Kidney (tissue), 13 donors: ENCODE measurements at regions not wholly inside any gene's neighbourhood (a gene's known extent, or its start where the extent isn't known, plus 50 kb on each side); places are given as distances from the start of the nearest gene placed in this dataset.

ENCODE experiments used
- DNase-seq, 5 donors: peaks; one replicate each; pipeline ENCODE4 v3.0.0-alpha.2; 2013 to 2020
- FAIRE-seq: peaks from 2 replicates; lab custom pipeline; 2012; peaks lifted over from hg19 to GRCh38; lab: Jason Lieb, UNC
- H3K27ac ChIP-seq, 2 donors: one replicate each; pipeline ENCODE4 v1.7.0; 2013; ENCODE audit warnings: low read depth in 2 of 2, low read length in 2 of 2, inconsistent platforms in 1 of 2
- H3K27me3 ChIP-seq: one replicate; pipeline ENCODE4 v1.7.1; 2013; ENCODE audit warnings: low read length, inconsistent platforms; ENCODE audit not compliant: control insufficient read depth, insufficient read depth
- H3K36me3 ChIP-seq, 3 donors: one replicate each; pipeline versions ENCODE4 v1.7.0 to v1.7.1; 2013; ENCODE audit warnings: low read length in 3 of 3, control low read depth in 1 of 3, inconsistent platforms in 1 of 3; ENCODE audit not compliant: insufficient read depth in 3 of 3, control insufficient read depth in 2 of 3
- H3K4me1 ChIP-seq, 3 donors: one replicate each; pipeline versions ENCODE4 v1.7.0 to v1.7.1; 2013; ENCODE audit warnings: low read length in 3 of 3, inconsistent platforms in 1 of 3, low read depth in 1 of 3; ENCODE audit not compliant: control insufficient read depth in 2 of 3, insufficient read depth in 2 of 3
- H3K4me3 ChIP-seq, 3 donors: one replicate each; pipeline versions ENCODE4 v1.7.0 to v1.8.1; 2013; ENCODE audit warnings: low read length in 3 of 3, control low read depth in 1 of 3, inconsistent platforms in 1 of 3
- H3K9ac ChIP-seq, 3 donors: one replicate each; pipeline versions ENCODE4 v1.7.0 to v1.7.1; 2013; ENCODE audit warnings: low read length in 3 of 3, control low read depth in 1 of 3, inconsistent platforms in 1 of 3
- H3K9me3 ChIP-seq, 3 donors: one replicate each; pipeline versions ENCODE4 v1.7.0 to v1.7.1; 2013; ENCODE audit warnings: low read length in 3 of 3, control low read depth in 1 of 3, inconsistent platforms in 1 of 3; ENCODE audit not compliant: control insufficient read depth in 2 of 3, insufficient read depth in 1 of 3
- intact Hi-C: fragments of 100-400 bp; cut with DNase I; formaldehyde crosslinking; loops from one replicate; pipeline ENCODE4 v1.11.1; 2022
- TF ChIP-seq, protein P1 (sequence below): IDR thresholded peaks from 3 replicates; pipeline ENCODE4 v1.5.1; 2012; ENCODE audit warnings: mild to moderate bottlenecking, moderate library complexity, borderline replicate concordance; ENCODE audit not compliant: insufficient read depth; ENCODE audit errors: extremely low read depth
- donor health status: control.
- donor health status: control.
- donor health status: control.
- donor health status: control.
- donor health status: control.
- donor health status: DM: yes; HTN: yes; CAD: no.
- donor health status: Normal renal cell carcinoma (clear cell type).

DNA sequence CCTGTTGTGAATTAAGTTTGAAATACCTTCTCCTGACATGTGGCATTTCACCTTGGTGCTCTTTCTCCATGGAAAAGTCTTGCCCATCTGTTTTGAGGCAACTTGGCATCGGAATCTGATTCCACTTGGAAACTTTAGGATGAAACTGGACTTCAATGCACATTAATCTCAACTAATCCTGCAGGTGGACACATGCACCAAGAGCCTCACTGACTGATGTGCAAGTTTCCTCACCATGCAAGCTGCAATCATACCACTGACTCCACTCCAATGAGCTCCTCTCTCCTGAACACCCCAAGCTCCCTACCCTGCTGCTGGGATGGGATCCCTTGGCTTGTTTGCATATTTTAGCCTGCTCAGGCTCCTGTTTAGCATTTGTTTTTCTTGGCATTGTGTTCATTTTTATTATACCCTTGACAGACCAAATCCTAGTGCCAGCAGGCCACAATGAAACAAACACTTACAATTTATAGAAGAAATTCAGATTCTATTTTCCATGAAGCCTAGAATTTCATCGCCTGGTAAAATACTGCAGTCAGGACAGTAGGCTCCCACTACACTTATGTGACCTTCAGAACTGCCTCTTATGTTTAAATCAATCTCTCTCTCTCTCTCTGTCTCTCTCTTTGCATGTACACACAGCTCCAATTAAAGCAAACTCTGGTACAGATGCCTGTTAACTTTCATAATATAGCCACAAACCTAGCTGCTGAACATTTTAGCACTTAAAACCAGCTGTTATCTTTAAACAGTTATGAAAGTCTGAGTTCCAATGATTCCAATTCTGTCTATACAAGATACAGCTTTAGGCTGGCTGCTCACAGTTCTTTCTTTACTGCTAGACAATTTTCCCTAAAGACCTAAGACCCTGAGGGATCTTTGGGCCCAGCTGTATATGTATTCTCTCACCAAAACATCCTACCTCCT lies 141.5 kb downstream of the OSR1 start:
- FAIRE-seq, result no peak
- intact Hi-C loops, result no loop called here

DNA sequence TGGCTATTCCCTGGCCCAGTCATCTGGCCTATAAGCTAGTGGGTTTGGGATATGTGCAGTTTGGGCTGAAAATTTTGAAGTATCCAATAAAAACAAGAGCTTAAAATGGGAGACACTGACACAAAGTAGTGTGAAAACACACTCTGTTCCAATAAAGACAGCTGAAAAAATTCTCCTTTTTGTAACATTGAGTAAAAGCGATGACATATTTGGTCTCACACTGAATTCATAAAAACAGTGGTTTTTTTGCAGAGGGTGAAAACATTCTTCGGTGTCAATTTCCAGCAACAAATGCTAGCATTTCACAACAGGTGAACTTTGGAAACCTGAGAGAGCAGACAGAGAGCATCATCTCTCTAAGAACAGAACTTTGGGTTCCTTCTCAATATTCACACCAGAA lies 142.2 kb downstream of the OSR1 start:
- H3K27ac ChIP-seq, result no peak overlapping the region
- TF ChIP-seq, protein P1, sequence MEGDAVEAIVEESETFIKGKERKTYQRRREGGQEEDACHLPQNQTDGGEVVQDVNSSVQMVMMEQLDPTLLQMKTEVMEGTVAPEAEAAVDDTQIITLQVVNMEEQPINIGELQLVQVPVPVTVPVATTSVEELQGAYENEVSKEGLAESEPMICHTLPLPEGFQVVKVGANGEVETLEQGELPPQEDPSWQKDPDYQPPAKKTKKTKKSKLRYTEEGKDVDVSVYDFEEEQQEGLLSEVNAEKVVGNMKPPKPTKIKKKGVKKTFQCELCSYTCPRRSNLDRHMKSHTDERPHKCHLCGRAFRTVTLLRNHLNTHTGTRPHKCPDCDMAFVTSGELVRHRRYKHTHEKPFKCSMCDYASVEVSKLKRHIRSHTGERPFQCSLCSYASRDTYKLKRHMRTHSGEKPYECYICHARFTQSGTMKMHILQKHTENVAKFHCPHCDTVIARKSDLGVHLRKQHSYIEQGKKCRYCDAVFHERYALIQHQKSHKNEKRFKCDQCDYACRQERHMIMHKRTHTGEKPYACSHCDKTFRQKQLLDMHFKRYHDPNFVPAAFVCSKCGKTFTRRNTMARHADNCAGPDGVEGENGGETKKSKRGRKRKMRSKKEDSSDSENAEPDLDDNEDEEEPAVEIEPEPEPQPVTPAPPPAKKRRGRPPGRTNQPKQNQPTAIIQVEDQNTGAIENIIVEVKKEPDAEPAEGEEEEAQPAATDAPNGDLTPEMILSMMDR, result no peak
- intact Hi-C loops, result no loop called here
- no peaks in the 10 kb centered on the region for H3K4me1 ChIP-seq
- FAIRE-seq, result no peak
- no peak for DNase-seq
- H3K9ac ChIP-seq, result no peak overlapping the region
- no peaks in the 10 kb centered on the region for H3K9me3 ChIP-seq
- H3K36me3 ChIP-seq, result no peaks in the 10 kb centered on the region
- no peaks in the 10 kb centered on the region for H3K27me3 ChIP-seq
- H3K4me3 ChIP-seq, result no peak overlapping the region

More for the DNA sequence above, 141.5 kb downstream of the OSR1 start:
- no peak for DNase-seq
- H3K36me3 ChIP-seq, result no peaks in the 10 kb centered on the region
- H3K4me3 ChIP-seq, result no peak overlapping the region
- H3K27me3 ChIP-seq, result no peaks in the 10 kb centered on the region
- H3K4me1 ChIP-seq, result no peaks in the 10 kb centered on the region
- TF ChIP-seq, protein P1, result no peak
- H3K27ac ChIP-seq, result no peak overlapping the region
- no peaks in the 10 kb centered on the region for H3K9me3 ChIP-seq
- H3K9ac ChIP-seq, result no peak overlapping the region

DNA sequence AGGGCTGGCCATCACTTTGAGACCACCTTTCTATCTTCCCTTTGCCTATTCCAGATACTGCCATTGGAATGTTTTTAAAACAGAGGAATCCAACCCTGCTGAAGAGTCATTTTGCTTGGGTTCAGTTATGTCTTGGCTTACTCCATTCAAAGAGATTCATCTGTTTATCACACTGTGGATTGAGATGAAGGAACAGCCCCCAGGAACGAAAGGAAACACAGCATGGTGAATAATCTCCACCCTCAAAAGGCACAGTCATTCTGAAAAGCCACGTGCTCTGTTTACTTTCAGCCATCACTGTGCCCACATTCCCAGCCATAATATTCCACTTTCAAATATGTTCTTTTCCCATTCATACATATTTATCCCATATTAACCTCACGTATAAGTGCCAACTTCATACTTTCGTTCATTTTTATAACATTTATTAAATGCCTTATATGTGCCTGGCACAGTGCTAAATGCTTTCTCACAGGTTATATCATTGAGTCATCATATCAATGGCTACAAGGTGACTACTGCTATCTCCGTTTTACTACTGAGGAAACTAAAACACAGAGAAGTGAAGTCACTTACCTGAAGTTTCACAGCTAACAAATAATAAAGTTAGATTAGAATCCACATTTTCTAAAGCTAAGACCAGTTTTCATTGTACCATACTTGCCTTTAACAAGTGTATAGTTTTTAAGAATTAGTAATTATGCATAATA lies 143.6 kb downstream of the OSR1 start:
- intact Hi-C loops, result no loop called here
- Histone ChIP-seq H3K27ac (no peak overlapping the region), H3K36me3 (no peaks in the 10 kb centered on the region), H3K27me3 (no peaks in the 10 kb centered on the region), H3K9me3 (no peaks in the 10 kb centered on the region), H3K4me1 (no peaks in the 10 kb centered on the region), H3K4me3 (no peak overlapping the region), H3K9ac (no peak overlapping the region)
- DNase-seq, result no peak
- TF ChIP-seq, protein P1, result no peak
- no peak for FAIRE-seq
